K562 (cell line): ENCODE measurements at regions not wholly inside any gene's neighbourhood (a gene's known extent, or its start where the extent isn't known, plus 50 kb on each side); places are given as distances from the start of the nearest gene placed in this dataset.

Experiments used
- ATAC-seq: fragments of 200-7000 bp; cut with Tn5 transposase; 3 replicates; pipeline ENCODE4 v1.9.1; 2020; ENCODE audit warnings: moderate library complexity
- BruUV-seq: library from RNA; stranded (reverse); fragments of 400-500 nt; replicated peaks from 2 replicates; lab custom pipeline; 2021; lab: Mats Ljungman, UMichigan
- CTCF ChIA-PET: fragments of 300-600 bp; formaldehyde crosslinking; extraction: SDS; loops from one replicate; lab custom pipeline; 2021; ENCODE audit warnings: low intra/inter-chr PET ratio; lab: Yijun Ruan, JAX
- POLR2A ChIA-PET: fragments of 300-600, 350-650 bp; sonication (Branson Sonifier 250); formaldehyde crosslinking; extraction: SDS; loops from one replicate; lab custom pipeline; 2021; ENCODE audit warnings: antibody characterized with exemption, inconsistent platforms; lab: Yijun Ruan, JAX
- DNase-seq, 4 experiments: peaks; one replicate each; pipeline versions ENCODE4 v3.0.0 to v3.0.0-alpha.2; 2011 to 2018; ENCODE audit warnings: low spot score in 3 of 4, mixed read lengths in 3 of 4; ENCODE audit errors: extremely low read depth in 1 of 4
- FAIRE-seq: peaks from 2 replicates; lab custom pipeline; 2011; peaks lifted over from hg19 to GRCh38; lab: Jason Lieb, UNC
- H2AFZ ChIP-seq: 2 replicates; pipeline ENCODE4 v1.6.0; 2011; ENCODE audit warnings: low read depth, low read length, control low read depth, inconsistent platforms
- H3K27ac ChIP-seq: fragments of 200-600 bp; 3 replicates; pipeline ENCODE4 v1.8.0; 2011; ENCODE audit warnings: low read depth, mild to moderate bottlenecking, control low read depth, inconsistent platforms, low read length, moderate library complexity, mixed read lengths; ENCODE audit errors: extremely low read depth
- H3K27me3 ChIP-seq, 2 experiments: fragments of 300-600 bp in 1 of 2; 2 replicates in 1 of 2; 3 replicates in 1 of 2; pipeline versions ENCODE4 v1.6.0 to v1.8.0; 2011; ENCODE audit warnings: inconsistent platforms in 2 of 2, low read length in 2 of 2, mild to moderate bottlenecking in 1 of 2, mixed read lengths in 1 of 2, moderate library complexity in 1 of 2; ENCODE audit not compliant: control insufficient read depth in 2 of 2, insufficient read depth in 2 of 2
- H3K36me3 ChIP-seq: fragments of 300-600 bp; 3 replicates; pipeline ENCODE4 v1.8.0; 2011; ENCODE audit warnings: mild to moderate bottlenecking, low read length, inconsistent platforms; ENCODE audit not compliant: control insufficient read depth, insufficient read depth
- H3K4me1 ChIP-seq, 2 experiments: fragments of 200-600 bp in 1 of 2; replicated peaks in 1 of 2; 2 replicates in 1 of 2; 3 replicates in 1 of 2; pipeline versions ENCODE4 v1.5.1 to v1.8.0; 2011; ENCODE audit warnings: inconsistent platforms in 2 of 2, low read length in 2 of 2, mild to moderate bottlenecking in 1 of 2, mixed read lengths in 1 of 2, moderate library complexity in 1 of 2; ENCODE audit not compliant: control insufficient read depth in 2 of 2, insufficient read depth in 2 of 2
- H3K4me2 ChIP-seq: 2 replicates; pipeline ENCODE4 v1.6.1; 2011; ENCODE audit warnings: low read length, control low read depth, inconsistent platforms, mixed read lengths; ENCODE audit not compliant: insufficient read depth
- H3K4me3 ChIP-seq: fragments of 200-600 bp; sonication (generic), shearing (Covaris generic); 2 replicates; pipeline ENCODE4 v1.5.1; 2016; ENCODE audit warnings: control low read depth, inconsistent platforms
- H3K79me2 ChIP-seq: fragments of 200-600 bp; 3 replicates; pipeline ENCODE4 v1.8.0; 2011; ENCODE audit warnings: low read length, inconsistent platforms; ENCODE audit not compliant: control insufficient read depth, insufficient read depth
- H3K9ac ChIP-seq, 2 experiments: 2 replicates each; pipeline versions ENCODE4 v1.6.0 to v1.6.1; 2011; ENCODE audit warnings: low read depth in 2 of 2, low read length in 2 of 2, control low read depth in 1 of 2, inconsistent platforms in 1 of 2, mild to moderate bottlenecking in 1 of 2, mixed read lengths in 1 of 2; ENCODE audit not compliant: insufficient read depth in 1 of 2
- H3K9me1 ChIP-seq: one replicate; pipeline ENCODE4 v1.6.0; 2011; ENCODE audit warnings: inconsistent platforms, mild to moderate bottlenecking, low read length, moderate library complexity; ENCODE audit not compliant: control insufficient read depth, insufficient read depth
- H3K9me3 ChIP-seq: replicated peaks from 2 replicates; pipeline ENCODE4 v1.5.1; 2011; ENCODE audit warnings: low read depth, low read length, inconsistent platforms; ENCODE audit not compliant: control insufficient read depth, insufficient read depth
- H4K20me1 ChIP-seq: replicated peaks from 2 replicates; pipeline ENCODE4 v1.6.1; 2011; ENCODE audit warnings: low read length, inconsistent platforms, mixed read lengths; ENCODE audit not compliant: control insufficient read depth, insufficient read depth
- ADNP ChIP-seq: fragments of 200-800 bp; sonication (Bioruptor generic); IDR thresholded peaks from 2 replicates; pipeline ENCODE4 v1.6.1; 2016; ENCODE audit warnings: missing genetic modification characterization, missing compliant biosample characterization
- BCOR ChIP-seq: fragments of 450-650 bp; IDR thresholded peaks from 2 replicates; pipeline ENCODE4 v1.6.1; 2016
- CBX1 ChIP-seq: sonication (generic); IDR thresholded peaks from 2 replicates; pipeline ENCODE4 v1.6.1; 2016; ENCODE audit warnings: antibody characterized with exemption, low read depth, mild to moderate bottlenecking
- EHMT2 ChIP-seq: fragments of 450-650 bp; IDR thresholded peaks from 2 replicates; pipeline ENCODE4 v1.6.1; 2018; ENCODE audit warnings: antibody characterized with exemption
- ETV1 ChIP-seq: fragments of 450-650 bp; conservative IDR thresholded peaks from 2 replicates; pipeline ENCODE4 v1.6.1; 2016; ENCODE audit warnings: missing genetic modification characterization, control low read depth, low read depth, missing compliant biosample characterization
- KDM1A ChIP-seq, 2 experiments: fragments of 450-650 bp; IDR thresholded peaks; 2 replicates each; pipeline ENCODE4 v1.6.1; 2016; ENCODE audit warnings: mild to moderate bottlenecking in 2 of 2
- MCM3 ChIP-seq: fragments of 450-650 bp; IDR thresholded peaks from 2 replicates; pipeline ENCODE4 v1.6.1; 2016
- NFATC3 ChIP-seq: fragments of 450-650 bp; IDR thresholded peaks from 2 replicates; pipeline ENCODE4 v1.6.1; 2017; ENCODE audit warnings: mild to moderate bottlenecking
- PHF20 ChIP-seq: fragments of 450-650 bp; IDR thresholded peaks from 2 replicates; pipeline ENCODE4 v1.6.1; 2018; ENCODE audit not compliant: partially characterized antibody
- POLR2AphosphoS5 ChIP-seq: IDR thresholded peaks from 2 replicates; pipeline ENCODE4 v1.6.1; 2011; ENCODE audit warnings: mild to moderate bottlenecking, low read depth, low read length, moderate library complexity; ENCODE audit not compliant: control insufficient read depth, insufficient read depth
- POLR2H ChIP-seq: IDR thresholded peaks from 2 replicates; pipeline ENCODE4 v1.6.1; 2016; ENCODE audit warnings: missing genetic modification characterization, low read depth, mild to moderate bottlenecking, control low read depth, missing compliant biosample characterization, moderate library complexity
- PRPF4 ChIP-seq: fragments of 200-400 bp; formaldehyde crosslinking; IDR thresholded peaks from one replicate; pipeline ENCODE4 v1.6.1; 2017; ENCODE audit warnings: low read length, low read depth, mild to moderate bottlenecking; ENCODE audit not compliant: insufficient read depth, poor library complexity, severe bottlenecking
- PTBP1 ChIP-seq: fragments of 200-400 bp; formaldehyde crosslinking; IDR thresholded peaks from 2 replicates; pipeline ENCODE4 v1.6.1; 2017; ENCODE audit warnings: low read depth, low read length
- PTTG1 ChIP-seq: fragments of 450-650 bp; IDR thresholded peaks from 2 replicates; pipeline ENCODE4 v1.6.1; 2016; ENCODE audit warnings: low read depth, mild to moderate bottlenecking, missing genetic modification characterization, missing compliant biosample characterization
- PURB ChIP-seq: sonication (generic); formaldehyde crosslinking; IDR thresholded peaks from 2 replicates; pipeline ENCODE4 v1.9.0; 2021; ENCODE audit warnings: low read depth, mild to moderate bottlenecking, missing genetic modification reagents
- RBM17 ChIP-seq: fragments of 200-400 bp; formaldehyde crosslinking; IDR thresholded peaks from 2 replicates; pipeline ENCODE4 v1.6.1; 2017; ENCODE audit warnings: low read depth, mild to moderate bottlenecking, low read length, borderline replicate concordance
- RBM25 ChIP-seq: fragments of 200-400 bp; formaldehyde crosslinking; IDR thresholded peaks from 2 replicates; pipeline ENCODE4 v1.6.1; 2018; ENCODE audit warnings: low read length, low read depth, moderate library complexity; ENCODE audit not compliant: severe bottlenecking
- RCOR1 ChIP-seq, 2 experiments: IDR thresholded peaks; 2 replicates each; pipeline ENCODE4 v1.6.1; 2012; ENCODE audit warnings: low read depth in 2 of 2, low read length in 2 of 2, borderline replicate concordance in 1 of 2, improper control_type of control experiment in 1 of 2
- RHOXF2B ChIP-seq: fragments of 250-450 bp; sonication (Bioruptor Pico); conservative IDR thresholded peaks from 2 replicates; pipeline ENCODE4 v1.5.1; 2021
- SETDB1 ChIP-seq: IDR thresholded peaks from one replicate; pipeline ENCODE4 v1.6.1; 2012; ENCODE audit warnings: low read length, control low read depth, inconsistent platforms
- TEAD1 ChIP-seq, 2 experiments: fragments of 450-650 bp in 1 of 2; sonication (generic) in 1 of 2; formaldehyde crosslinking; IDR thresholded peaks; 2 replicates each; pipeline versions ENCODE4 v1.4.0 to v1.8.0; 2020 to 2022; ENCODE audit warnings: mild to moderate bottlenecking in 2 of 2, missing genetic modification reagents in 1 of 2
- U2AF1 ChIP-seq: fragments of 200-400 bp; formaldehyde crosslinking; optimal IDR thresholded peaks from 2 replicates; pipeline ENCODE3; 2017; ENCODE audit warnings: mild to moderate bottlenecking, low read depth, low read length, moderate library complexity
- ZFPM2 ChIP-seq: fragments of 250-450 bp; sonication (Bioruptor Pico); IDR thresholded peaks from 2 replicates; pipeline ENCODE4 v1.5.1; 2022; ENCODE audit warnings: mild to moderate bottlenecking
- ZSCAN29 ChIP-seq: fragments of 450-650 bp; IDR thresholded peaks from 2 replicates; pipeline ENCODE4 v1.6.1; 2017
- WGBS: fragments of 100-300 bp; shearing (Covaris generic); methylation state at CpG from one replicate; pipeline ENCODE4 v1.1.6; 2016; ENCODE audit warnings: low coverage, mixed read lengths; ENCODE audit not compliant: insufficient coverage; ENCODE audit errors: missing lambda C conversion rate; 5-methylcytosine and 5-hydroxymethylcytosine counted together
- in situ Hi-C: fragments of 300-500 bp; cut with MboI; formaldehyde crosslinking; loops from 4 replicates; pipeline ENCODE4 v1.15.0; 2018; ENCODE audit warnings: inconsistent platforms, mixed read lengths
- intact Hi-C: fragments of 100-400 bp; cut with micrococcal nuclease; formaldehyde crosslinking; loops from 2 replicates; pipeline ENCODE4 v1.14.2; 2022
- TF ChIP-seq, protein P1 (sequence below): IDR thresholded peaks from 2 replicates; pipeline ENCODE4 v1.6.1; 2011; ENCODE audit not compliant: insufficient read length; ENCODE audit errors: extremely low read depth

- TF ChIP-seq NFATC3 (no peak), PRPF4 (no peak), EHMT2 (no peak), MCM3 (no peak), ZFPM2 (no peak), ZSCAN29 (no peak), POLR2H (tag) (no peak), POLR2AphosphoS5 (peak; percentile 44; the same call in 1 of the 2 replicates)
Measured at GRCh38 chr12:113641426-113642030, 169.9 kb upstream of the LHX5 start (continued).

DNA sequence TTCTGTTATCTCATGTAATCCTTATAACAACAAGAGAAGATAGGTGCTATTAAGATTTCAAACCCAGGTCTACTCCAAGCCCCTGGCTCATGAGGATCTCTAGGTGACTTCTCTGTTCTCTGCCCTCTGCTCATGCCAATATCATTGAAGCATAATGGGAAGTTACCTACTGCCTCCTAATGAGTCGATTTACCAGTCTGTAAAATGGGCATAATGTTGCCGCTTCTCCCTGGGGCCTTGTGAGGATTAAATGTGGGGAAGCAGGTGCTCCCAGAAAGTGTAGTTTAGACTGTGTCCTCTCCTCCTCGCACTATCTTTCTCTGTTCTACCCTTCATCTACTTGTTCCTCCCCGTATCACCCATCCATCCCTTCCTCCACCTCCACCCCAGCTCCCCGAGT is 169.2 kb upstream of the LHX5 start:
- Histone ChIP-seq H3K36me3 (no peaks in the 10 kb centered on the region), H3K9ac (no peak overlapping the region), H3K27me3 (no peaks in the 10 kb centered on the region), H2AFZ (no peak overlapping the region), H3K4me1 (peaks cover 9 to 27% of the 10 kb centered on the region in 2 experiments; a peak in 4 of 5 replicates), H3K79me2 (no peaks in the 10 kb centered on the region), H3K9me3 (no peaks in the 10 kb centered on the region), H3K9me1 (no peaks in the 10 kb centered on the region), H4K20me1 (no peaks in the 10 kb centered on the region; the same call in 1 of the 2 replicates), H3K4me2 (no peak overlapping the region; the same call in 1 of the 2 replicates), H3K27ac (no peak overlapping the region), H3K4me3 (no peak overlapping the region)
- no peak; the same call in 2 of the 3 replicates for ATAC-seq
- CTCF ChIA-PET = interaction anchor here (0.6 kb wide), 1 partner anchor 82 kb away, joined by 4 read pairs; no protein-coding TSS in a partner anchor
- no TSS peak for BruUV-seq
- intact Hi-C loops = loop anchor here (10.0 kb wide), 1 partner anchor 154 kb away; no protein-coding TSS in a partner anchor
- WGBS = 30% methylated on average over 5 of the region's 5 CpGs
- FAIRE-seq = no peak
- no peak for DNase-seq
- in situ Hi-C loops = loop anchor here (10.0 kb wide), 1 partner anchor 446 kb away; no protein-coding TSS in a partner anchor
- POLR2A ChIA-PET = interaction anchor here (0.6 kb wide), 3 partner anchors 55 to 773 kb away, joined by 3 read pairs; no protein-coding TSS in a partner anchor
- peak; percentile 75; the same call in 1 of the 2 replicates for TF ChIP-seq PTBP1
- 0 out of 2 replicates have a peak, but pooled peaks have one; percentile 58 for TF ChIP-seq CBX1
- TF ChIP-seq ADNP = peak; percentile 96
- peak; percentile 99 for TF ChIP-seq RBM25
- TF ChIP-seq, protein P1, sequence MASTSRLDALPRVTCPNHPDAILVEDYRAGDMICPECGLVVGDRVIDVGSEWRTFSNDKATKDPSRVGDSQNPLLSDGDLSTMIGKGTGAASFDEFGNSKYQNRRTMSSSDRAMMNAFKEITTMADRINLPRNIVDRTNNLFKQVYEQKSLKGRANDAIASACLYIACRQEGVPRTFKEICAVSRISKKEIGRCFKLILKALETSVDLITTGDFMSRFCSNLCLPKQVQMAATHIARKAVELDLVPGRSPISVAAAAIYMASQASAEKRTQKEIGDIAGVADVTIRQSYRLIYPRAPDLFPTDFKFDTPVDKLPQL = no peak
- no peak for TF ChIP-seq ETV1 (tag)
- no peak for TF ChIP-seq RBM17
- TF ChIP-seq BCOR = peak; percentile 98
- no peak for TF ChIP-seq TEAD1 (CRISPR knock-in tag; IDR thresholded peaks at IDR 0.05)
- TF ChIP-seq PTTG1 (tag) = no peak
- peak; percentile 58 to 64; a peak in 3 of 4 replicates for TF ChIP-seq RCOR1 (IDR thresholded peaks at IDR 0.05; ENCODE audit: borderline replicate concordance in 1 of 2, low read depth in 2 of 2, low read length in 2 of 2)
- TF ChIP-seq PHF20 = peak; percentile 65
- TF ChIP-seq RHOXF2B (CRISPR knock-in tag) = no peak
- TF ChIP-seq PURB (CRISPR knock-in tag) = no peak
- TF ChIP-seq U2AF1 = no peak
- no peak for TF ChIP-seq SETDB1
- peak; percentile 70 to 90 for TF ChIP-seq KDM1A (IDR thresholded peaks at IDR 0.05)
